H1 (cell line): ENCODE measurements at regions not wholly inside any gene's neighbourhood (a gene's known extent, or its start where the extent isn't known, plus 50 kb on each side); places are given as distances from the start of the nearest gene placed in this dataset.

Source experiments
- CTCF ChIA-PET: fragments of 300-600 bp; sonication (Branson Sonifier 250); formaldehyde crosslinking; loops from one replicate; lab custom pipeline; 2021; ENCODE audit not compliant: partially characterized antibody; lab: Charles Lee
- POLR2A ChIA-PET: fragments of 300-600 bp; sonication (Branson Sonifier 250); formaldehyde crosslinking; loops from one replicate; lab custom pipeline; 2021; ENCODE audit warnings: inconsistent platforms; ENCODE audit not compliant: partially characterized antibody; lab: Charles Lee
- DNase-seq, 2 experiments: peaks; one replicate each; pipeline versions ENCODE4 v3.0.0 to v3.0.0-alpha.2; 2010 to 2022; ENCODE audit warnings: low spot score in 2 of 2, low read depth in 1 of 2, mixed read lengths in 1 of 2
- FAIRE-seq: peaks from 2 replicates; lab custom pipeline; 2011; peaks lifted over from hg19 to GRCh38; lab: Jason Lieb, UNC
- H2AFZ ChIP-seq: 2 replicates; pipeline ENCODE4 v1.8.1; 2012; ENCODE audit warnings: low read length, inconsistent platforms
- H2AK5ac ChIP-seq: 2 replicates; pipeline ENCODE4 v1.6.1; 2013; ENCODE audit warnings: low read depth, low read length
- H2BK120ac ChIP-seq: replicated peaks from 2 replicates; pipeline ENCODE3; 2013; ENCODE audit warnings: low read depth, low read length, inconsistent platforms
- H2BK12ac ChIP-seq: 2 replicates; pipeline ENCODE4 v1.6.1; 2013; ENCODE audit warnings: low read depth, low read length
- H2BK15ac ChIP-seq: 2 replicates; pipeline ENCODE4 v1.6.1; 2013; ENCODE audit warnings: low read length
- H2BK20ac ChIP-seq: 2 replicates; pipeline ENCODE4 v1.6.1; 2013; ENCODE audit warnings: low read length
- H2BK5ac ChIP-seq: 2 replicates; pipeline ENCODE4 v1.6.1; 2013; ENCODE audit warnings: low read depth, low read length
- H3K14ac ChIP-seq: 2 replicates; pipeline ENCODE4 v1.6.1; 2013; ENCODE audit warnings: inconsistent platforms; ENCODE audit not compliant: insufficient read length
- H3K18ac ChIP-seq: 2 replicates; pipeline ENCODE4 v1.6.1; 2013; ENCODE audit warnings: low read length; ENCODE audit errors: extremely low read depth
- H3K23ac ChIP-seq: 2 replicates; pipeline ENCODE4 v1.6.1; 2013; ENCODE audit warnings: inconsistent platforms; ENCODE audit not compliant: insufficient read length
- H3K23me2 ChIP-seq: 2 replicates; pipeline ENCODE4 v1.6.1; 2013; ENCODE audit warnings: low read depth, low read length
- H3K27ac ChIP-seq: 2 replicates; pipeline ENCODE4 v1.6.1; 2011; ENCODE audit warnings: low read depth, low read length, inconsistent platforms
- H3K27me3 ChIP-seq, 4 experiments: replicated peaks in 1 of 4; 1 replicate in 1 of 4; 2 replicates in 3 of 4; pipeline versions ENCODE4 v1.6.1 to v1.8.1; 2011 to 2013; ENCODE audit warnings: low read length in 3 of 4, mild to moderate bottlenecking in 3 of 4, inconsistent platforms in 2 of 4, mixed read lengths in 2 of 4, moderate library complexity in 1 of 4; ENCODE audit not compliant: control insufficient read depth in 3 of 4, insufficient read depth in 3 of 4; ENCODE audit errors: extremely low read depth in 1 of 4
- H3K36me3 ChIP-seq, 4 experiments: 2 replicates each; pipeline versions ENCODE4 v1.6.1 to v1.8.1; 2011 to 2013; ENCODE audit warnings: mild to moderate bottlenecking in 4 of 4, low read length in 3 of 4, moderate library complexity in 2 of 4, control low read depth in 1 of 4, inconsistent platforms in 1 of 4; ENCODE audit not compliant: insufficient read depth in 4 of 4, control insufficient read depth in 2 of 4
- H3K4ac ChIP-seq: replicated peaks from 2 replicates; pipeline ENCODE3; 2013; ENCODE audit warnings: low read length, low read depth, mixed read lengths, inconsistent platforms; ENCODE audit not compliant: insufficient read length
- H3K4me1 ChIP-seq, 4 experiments: replicated peaks in 1 of 4; 1 replicate in 1 of 4; 2 replicates in 3 of 4; pipeline versions ENCODE4 v1.6.1 to v1.8.1; 2011 to 2013; ENCODE audit warnings: low read length in 3 of 4, inconsistent platforms in 2 of 4, mixed read lengths in 1 of 4; ENCODE audit not compliant: insufficient read depth in 4 of 4, control insufficient read depth in 3 of 4
- H3K4me2 ChIP-seq, 2 experiments: 2 replicates each; pipeline versions ENCODE4 v1.6.1 to v1.8.1; 2011 to 2013; ENCODE audit warnings: low read depth in 2 of 2, low read length in 2 of 2, control low read depth in 1 of 2, inconsistent platforms in 1 of 2, mild to moderate bottlenecking in 1 of 2; ENCODE audit not compliant: insufficient read depth in 1 of 2
- H3K4me3 ChIP-seq, 4 experiments: fragments of 200-600, 300-600 bp in 1 of 4; sonication (generic), shearing (Covaris generic), sonication (Bioruptor Twin) in 1 of 4; 2 replicates each; pipeline versions ENCODE4 v1.5.1 to v1.8.1; 2011 to 2016; ENCODE audit warnings: low read length in 4 of 4, low read depth in 3 of 4, control low read depth in 2 of 4, inconsistent platforms in 2 of 4, mild to moderate bottlenecking in 2 of 4, mixed read lengths in 1 of 4, moderate library complexity in 1 of 4; ENCODE audit not compliant: insufficient read depth in 2 of 4; ENCODE audit errors: extremely low read depth in 1 of 4
- H3K56ac ChIP-seq: replicated peaks from 2 replicates; pipeline ENCODE3; 2013; ENCODE audit warnings: low read depth, mild to moderate bottlenecking, mixed read lengths, low read length, inconsistent platforms; ENCODE audit not compliant: insufficient read length
- H3K79me1 ChIP-seq: 2 replicates; pipeline ENCODE4 v1.6.1; 2013; ENCODE audit warnings: low read depth, low read length, control low read depth
- H3K79me2 ChIP-seq, 2 experiments: 2 replicates each; pipeline versions ENCODE4 v1.6.1 to v1.8.1; 2012 to 2013; ENCODE audit warnings: low read length in 2 of 2, mild to moderate bottlenecking in 2 of 2, inconsistent platforms in 1 of 2; ENCODE audit not compliant: insufficient read depth in 2 of 2, control insufficient read depth in 1 of 2
- H3K9ac ChIP-seq, 4 experiments: replicated peaks in 1 of 4; 1 replicate in 1 of 4; 2 replicates in 3 of 4; pipeline versions ENCODE4 v1.6.1 to v1.8.1; 2011 to 2013; ENCODE audit warnings: low read depth in 3 of 4, low read length in 3 of 4, control low read depth in 2 of 4, mild to moderate bottlenecking in 2 of 4, moderate library complexity in 2 of 4, inconsistent platforms in 1 of 4; ENCODE audit errors: extremely low read depth in 1 of 4
- H3K9me3 ChIP-seq, 2 experiments: 2 replicates each; pipeline versions ENCODE4 v1.6.1 to v1.8.1; 2012 to 2013; ENCODE audit warnings: mild to moderate bottlenecking in 2 of 2, moderate library complexity in 2 of 2, control low read depth in 1 of 2, inconsistent platforms in 1 of 2, low read depth in 1 of 2, low read length in 1 of 2, mixed read lengths in 1 of 2; ENCODE audit not compliant: insufficient read depth in 2 of 2
- H4K20me1 ChIP-seq, 2 experiments: replicated peaks in 1 of 2; 2 replicates each; pipeline versions ENCODE3 to v1.8.1; 2011 to 2013; ENCODE audit warnings: inconsistent platforms in 2 of 2, low read length in 2 of 2, mild to moderate bottlenecking in 1 of 2; ENCODE audit not compliant: insufficient read depth in 2 of 2, control insufficient read depth in 1 of 2
- H4K5ac ChIP-seq: 2 replicates; pipeline ENCODE4 v1.6.1; 2013; ENCODE audit warnings: low read length, low read depth, mixed read lengths, inconsistent platforms; ENCODE audit not compliant: insufficient read length
- H4K8ac ChIP-seq: 2 replicates; pipeline ENCODE4 v1.8.0; 2013; ENCODE audit warnings: mild to moderate bottlenecking, moderate library complexity, low read length, inconsistent platforms; ENCODE audit not compliant: insufficient read depth; ENCODE audit errors: extremely low read depth
- H4K91ac ChIP-seq: replicated peaks from 2 replicates; pipeline ENCODE3; 2013; ENCODE audit warnings: low read length, mixed read lengths, inconsistent platforms; ENCODE audit not compliant: insufficient read length
- POU5F1 ChIP-seq: IDR thresholded peaks from 2 replicates; pipeline ENCODE4 v1.6.1; 2011; ENCODE audit warnings: low read depth, mild to moderate bottlenecking, low read length, moderate library complexity
- WGBS, 2 experiments: shearing (Covaris generic) in 1 of 2; methylation state at CpG; one replicate each; pipeline versions ENCODE4 v1.1.6 to v1.1.7; 2013 to 2015; ENCODE audit warnings: low lambda C conversion rate in 2 of 2, mixed read lengths in 2 of 2, inconsistent platforms in 1 of 2, low coverage in 1 of 2, missing lambda C conversion rate in 1 of 2; ENCODE audit not compliant: insufficient replicate concordance in 2 of 2, insufficient coverage in 1 of 2, insufficient read length in 1 of 2; ENCODE audit errors: extremely low coverage in 1 of 2, missing lambda C conversion rate in 1 of 2; 5-methylcytosine and 5-hydroxymethylcytosine counted together

DNA sequence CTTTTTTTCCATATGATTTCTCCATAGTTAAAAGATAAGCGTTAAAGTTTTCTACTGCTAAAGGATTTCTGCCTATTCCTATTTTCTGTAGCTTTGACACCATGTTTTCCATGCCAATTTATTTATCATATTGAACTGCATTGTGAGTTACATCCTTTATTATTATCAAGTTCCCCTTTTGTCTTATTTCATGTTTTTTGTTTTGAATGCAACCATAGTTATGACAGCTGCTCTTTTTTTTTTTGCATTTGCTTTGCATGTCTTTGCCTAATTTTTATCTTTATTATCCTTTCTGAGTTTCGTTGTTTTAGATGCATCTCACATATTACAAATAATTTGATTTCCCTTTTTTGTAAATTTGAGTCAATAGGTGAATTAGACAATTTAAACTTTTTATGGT, 161.5 kb downstream of the DEPDC1B start:
- H3K36me3 ChIP-seq: no peaks in the 10 kb centered on the region
- H4K5ac ChIP-seq: no peak overlapping the region
- H3K56ac ChIP-seq: no peak overlapping the region
- H4K8ac ChIP-seq: no peak overlapping the region
- no peaks in the 10 kb centered on the region for H3K79me2 ChIP-seq
- no peak overlapping the region for H2BK120ac ChIP-seq
- H2BK15ac ChIP-seq: no peak overlapping the region
- no peak for TF ChIP-seq POU5F1
- POLR2A ChIA-PET: no interaction called here
- no peak for DNase-seq
- no peak overlapping the region for H3K4ac ChIP-seq
- H3K4me2 ChIP-seq: no peak overlapping the region
- H4K91ac ChIP-seq: no peak overlapping the region
- no peak overlapping the region for H2BK12ac ChIP-seq
- no peak overlapping the region for H3K27ac ChIP-seq
- H3K18ac ChIP-seq: no peak overlapping the region
- no peak overlapping the region for H2AFZ ChIP-seq
- no peak overlapping the region for H3K14ac ChIP-seq
- no peaks in the 10 kb centered on the region for H3K23me2 ChIP-seq
- H3K79me1 ChIP-seq: no peaks in the 10 kb centered on the region
- no peak overlapping the region for H3K9ac ChIP-seq
- CTCF ChIA-PET: interaction anchor here (0.8 kb wide), 1 partner anchor 476 kb away, joined by 3 read pairs; no protein-coding TSS in a partner anchor
- H3K27me3 ChIP-seq: no peaks in the 10 kb centered on the region
- H3K4me3 ChIP-seq: no peak overlapping the region
- H3K4me1 ChIP-seq: peaks cover 0 to 8% (median 2%) of the 10 kb centered on the region in 4 experiments; a peak in 4 of 7 replicates
- no peak overlapping the region for H2BK5ac ChIP-seq
- H4K20me1 ChIP-seq: no peaks in the 10 kb centered on the region
- H2BK20ac ChIP-seq: no peak overlapping the region
- FAIRE-seq: no peak
- no peak overlapping the region for H3K23ac ChIP-seq
- no peaks in the 10 kb centered on the region for H3K9me3 ChIP-seq
- H2AK5ac ChIP-seq: no peak overlapping the region
- WGBS, 2 experiments: 89% methylated on average over 2 of the region's 2 CpGs; no CpG with 5 or more reads in 1 of the 2 experiments
